ENCODE measurements at regions not wholly inside any gene's neighbourhood (a gene's known extent, or its start where the extent isn't known, plus 50 kb on each side); places are given as distances from the start of the nearest gene placed in this dataset.

- DNase-seq = no peak
- no peaks in the 10 kb centered on the region for H3K9me3 Mint-ChIP-seq
- H3K4me1 Mint-ChIP-seq = no peaks in the 10 kb centered on the region
- ATAC-seq (ENCODE audit: low read depth) = no peak
- H3K27ac Mint-ChIP-seq = no peak overlapping the region
- H3K27me3 Mint-ChIP-seq = no peaks in the 10 kb centered on the region
- POLR2A ChIA-PET = no interaction called here
- no peaks in the 10 kb centered on the region for H3K36me3 Mint-ChIP-seq
- H3K4me3 Mint-ChIP-seq = no peak overlapping the region
These were observed 1004.1 kb upstream of the PCDH9 start for GRCh38 chr13:68234274-68234673.

- Mint-ChIP-seq H3K27ac (no peak overlapping the region), H3K9me3 (no peaks in the 10 kb centered on the region), H3K4me1 (no peaks in the 10 kb centered on the region), H3K36me3 (no peaks in the 10 kb centered on the region), H3K4me3 (no peak overlapping the region), H3K27me3 (no peaks in the 10 kb centered on the region)
- POLR2A ChIA-PET = no interaction called here
- DNase-seq (no peak), ATAC-seq (ENCODE audit: low read depth) (no peak)
These were observed 1002.4 kb upstream of the PCDH9 start for GRCh38 chr13:68232351-68233130.

GRCh38 chr13:68214691-68215415, 984.7 kb upstream of the PCDH9 start:
- Mint-ChIP-seq H3K36me3 (no peaks in the 10 kb centered on the region), H3K4me3 (no peak overlapping the region), H3K4me1 (no peaks in the 10 kb centered on the region), H3K27me3 (no peaks in the 10 kb centered on the region), H3K27ac (no peak overlapping the region), H3K9me3 (peaks cover 3% of the 10 kb centered on the region)
- ATAC-seq (ENCODE audit: low read depth) (no peak), DNase-seq (no peak)
- POLR2A ChIA-PET = no interaction called here

GRCh38 chr13:68199271-68199670, 969.1 kb upstream of the PCDH9 start:
- no peak overlapping the region for H3K27ac Mint-ChIP-seq
- H3K9me3 Mint-ChIP-seq = peaks cover 3% of the 10 kb centered on the region
- no peak overlapping the region for H3K4me3 Mint-ChIP-seq
- ATAC-seq (ENCODE audit: low read depth) (no peak), DNase-seq (no peak)
- no peaks in the 10 kb centered on the region for H3K27me3 Mint-ChIP-seq
- H3K36me3 Mint-ChIP-seq = no peaks in the 10 kb centered on the region
- POLR2A ChIA-PET = no interaction called here
- H3K4me1 Mint-ChIP-seq = no peaks in the 10 kb centered on the region

GRCh38 chr13:68190818-68191217, 960.7 kb upstream of the PCDH9 start:
- Mint-ChIP-seq H3K4me3 (no peak overlapping the region), H3K36me3 (no peaks in the 10 kb centered on the region), H3K27me3 (no peaks in the 10 kb centered on the region), H3K9me3 (peaks cover 2% of the 10 kb centered on the region), H3K4me1 (no peaks in the 10 kb centered on the region), H3K27ac (no peak overlapping the region)
- POLR2A ChIA-PET = no interaction called here
- DNase-seq (no peak), ATAC-seq (ENCODE audit: low read depth) (no peak)

- H3K9me3 Mint-ChIP-seq = peaks cover 3% of the 10 kb centered on the region
- ATAC-seq (ENCODE audit: low read depth) (no peak), DNase-seq (no peak)
- H3K27me3 Mint-ChIP-seq = no peaks in the 10 kb centered on the region
- no peaks in the 10 kb centered on the region for H3K4me1 Mint-ChIP-seq
- H3K36me3 Mint-ChIP-seq = no peaks in the 10 kb centered on the region
- POLR2A ChIA-PET = no interaction called here
- H3K4me3 Mint-ChIP-seq = no peak overlapping the region
- H3K27ac Mint-ChIP-seq = no peak overlapping the region
These were observed 955.5 kb upstream of the PCDH9 start for GRCh38 chr13:68185444-68186141.

GRCh38 chr13:68176475-68176874, 946.3 kb upstream of the PCDH9 start:
- Mint-ChIP-seq H3K9me3 (peaks cover 12% of the 10 kb centered on the region), H3K27me3 (no peaks in the 10 kb centered on the region), H3K36me3 (no peaks in the 10 kb centered on the region), H3K4me3 (no peak overlapping the region), H3K27ac (no peak overlapping the region), H3K4me1 (no peaks in the 10 kb centered on the region)
- no peak for ATAC-seq (ENCODE audit: low read depth)
- POLR2A ChIA-PET = no interaction called here
- no peak for DNase-seq

GRCh38 chr13:68174893-68175292, 944.8 kb upstream of the PCDH9 start:
- H3K4me1 Mint-ChIP-seq = no peaks in the 10 kb centered on the region
- H3K27ac Mint-ChIP-seq = no peak overlapping the region
- H3K4me3 Mint-ChIP-seq = no peak overlapping the region
- H3K9me3 Mint-ChIP-seq = peaks cover 8% of the 10 kb centered on the region
- no peaks in the 10 kb centered on the region for H3K27me3 Mint-ChIP-seq
- DNase-seq (no peak), ATAC-seq (ENCODE audit: low read depth) (no peak)
- H3K36me3 Mint-ChIP-seq = no peaks in the 10 kb centered on the region
- POLR2A ChIA-PET = no interaction called here

- POLR2A ChIA-PET = no interaction called here
- Mint-ChIP-seq H3K27me3 (no peaks in the 10 kb centered on the region), H3K4me3 (no peak overlapping the region), H3K4me1 (no peaks in the 10 kb centered on the region), H3K27ac (no peak overlapping the region), H3K36me3 (no peaks in the 10 kb centered on the region), H3K9me3 (peaks cover 8% of the 10 kb centered on the region)
- DNase-seq (no peak), ATAC-seq (ENCODE audit: low read depth) (no peak)
These were observed 943.0 kb upstream of the PCDH9 start for GRCh38 chr13:68173111-68173510.

- Mint-ChIP-seq H3K4me3 (no peak overlapping the region), H3K9me3 (peaks cover 4% of the 10 kb centered on the region), H3K4me1 (no peaks in the 10 kb centered on the region), H3K27me3 (no peaks in the 10 kb centered on the region), H3K27ac (no peak overlapping the region), H3K36me3 (no peaks in the 10 kb centered on the region)
- no peak for DNase-seq
- ATAC-seq (ENCODE audit: low read depth) = no peak
- POLR2A ChIA-PET = no interaction called here
These were observed 940.8 kb upstream of the PCDH9 start for GRCh38 chr13:68170961-68171360.

GRCh38 chr13:68168448-68168847, 938.3 kb upstream of the PCDH9 start:
- no peaks in the 10 kb centered on the region for H3K27me3 Mint-ChIP-seq
- DNase-seq (no peak), ATAC-seq (ENCODE audit: low read depth) (no peak)
- H3K27ac Mint-ChIP-seq = no peak overlapping the region
- H3K4me3 Mint-ChIP-seq = no peak overlapping the region
- H3K36me3 Mint-ChIP-seq = no peaks in the 10 kb centered on the region
- H3K9me3 Mint-ChIP-seq = peaks cover 4% of the 10 kb centered on the region
- POLR2A ChIA-PET = no interaction called here
- H3K4me1 Mint-ChIP-seq = no peaks in the 10 kb centered on the region

- POLR2A ChIA-PET = no interaction called here
- Mint-ChIP-seq H3K4me1 (no peaks in the 10 kb centered on the region), H3K36me3 (no peaks in the 10 kb centered on the region), H3K27me3 (no peaks in the 10 kb centered on the region), H3K9me3 (peaks cover 2% of the 10 kb centered on the region), H3K27ac (no peak overlapping the region), H3K4me3 (no peak overlapping the region)
- no peak for DNase-seq
- ATAC-seq (ENCODE audit: low read depth) = no peak
These were observed 930.3 kb upstream of the PCDH9 start for GRCh38 chr13:68160466-68160865.

GRCh38 chr13:68152414-68152813, 922.3 kb upstream of the PCDH9 start:
- Mint-ChIP-seq H3K9me3 (peaks cover 2% of the 10 kb centered on the region), H3K27me3 (no peaks in the 10 kb centered on the region), H3K27ac (no peak overlapping the region), H3K4me3 (no peak overlapping the region), H3K4me1 (no peaks in the 10 kb centered on the region), H3K36me3 (no peaks in the 10 kb centered on the region)
- DNase-seq (no peak), ATAC-seq (ENCODE audit: low read depth) (no peak)
- POLR2A ChIA-PET = no interaction called here

GRCh38 chr13:68145852-68146251, 915.7 kb upstream of the PCDH9 start:
- no peak overlapping the region for H3K27ac Mint-ChIP-seq
- peaks cover 1% of the 10 kb centered on the region for H3K9me3 Mint-ChIP-seq
- DNase-seq (no peak), ATAC-seq (ENCODE audit: low read depth) (no peak)
- no peaks in the 10 kb centered on the region for H3K27me3 Mint-ChIP-seq
- no peaks in the 10 kb centered on the region for H3K4me1 Mint-ChIP-seq
- no peaks in the 10 kb centered on the region for H3K36me3 Mint-ChIP-seq
- POLR2A ChIA-PET = no interaction called here
- H3K4me3 Mint-ChIP-seq = no peak overlapping the region
